ENCODE measurements at regions not wholly inside any gene's neighbourhood (a gene's known extent, or its start where the extent isn't known, plus 50 kb on each side); places are given as distances from the start of the nearest gene placed in this dataset.

- Histone ChIP-seq H3K4me1 (no peaks in the 10 kb centered on the region), H3K27me3 (no peaks in the 10 kb centered on the region), H3K4me3 (no peak overlapping the region), H3K36me3 (no peaks in the 10 kb centered on the region), H3K27ac (no peak overlapping the region), H3K9me3 (no peaks in the 10 kb centered on the region)
- intact Hi-C loops (cut with DNase I): no loop called here
- ATAC-seq (no peak), DNase-seq (no peak)
- no peak for TF ChIP-seq CTCF (IDR thresholded peaks at IDR 0.05)
These were observed 226.4 kb upstream of the RRP15 start for GRCh38 chr1:218058730-218059129.

- H3K27ac ChIP-seq: no peak overlapping the region
These were observed 220.7 kb upstream of the RRP15 start for GRCh38 chr1:218064426-218064825.

DNA sequence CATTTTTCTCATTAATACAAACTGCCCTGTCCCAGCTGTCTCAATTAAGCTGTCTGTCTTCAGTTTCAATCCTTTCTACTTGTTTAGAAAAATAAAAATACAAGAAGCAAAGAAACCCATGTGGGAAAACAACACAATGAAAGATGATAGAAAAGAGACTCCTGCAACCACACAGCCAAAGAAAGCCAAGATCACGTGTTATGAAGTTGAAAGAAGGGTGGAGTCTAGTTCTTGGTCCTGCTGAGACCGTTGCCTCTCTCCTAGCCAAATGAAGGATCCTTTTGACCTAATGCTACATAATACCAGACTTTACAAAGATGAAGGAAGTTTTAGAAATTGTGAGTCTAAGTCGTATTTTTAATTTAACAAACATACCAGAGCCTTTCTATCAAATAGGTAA lies 218.8 kb upstream of the RRP15 start:
- H3K4me1 ChIP-seq: no peaks in the 10 kb centered on the region
- intact Hi-C loops (cut with DNase I): no loop called here
- ATAC-seq (no peak), DNase-seq (no peak)
- H3K27me3 ChIP-seq: no peaks in the 10 kb centered on the region
- no peaks in the 10 kb centered on the region for H3K9me3 ChIP-seq
- H3K36me3 ChIP-seq: no peaks in the 10 kb centered on the region
- H3K27ac ChIP-seq: no peak overlapping the region
- no peak overlapping the region for H3K4me3 ChIP-seq
- TF ChIP-seq CTCF (IDR thresholded peaks at IDR 0.05): no peak

More at GRCh38 chr1:218064426-218064825, 220.7 kb upstream of the RRP15 start:
- no peaks in the 10 kb centered on the region for H3K4me1 ChIP-seq
- no peaks in the 10 kb centered on the region for H3K9me3 ChIP-seq
- ATAC-seq (no peak), DNase-seq (no peak)
- no peak for TF ChIP-seq CTCF (IDR thresholded peaks at IDR 0.05)
- H3K36me3 ChIP-seq: no peaks in the 10 kb centered on the region
- H3K27me3 ChIP-seq: no peaks in the 10 kb centered on the region
- no peak overlapping the region for H3K4me3 ChIP-seq
- intact Hi-C loops (cut with DNase I): no loop called here

GRCh38 chr1:218068241-218068640 lies 216.9 kb upstream of the RRP15 start:
- intact Hi-C loops (cut with DNase I): no loop called here
- no peak for DNase-seq

DNA sequence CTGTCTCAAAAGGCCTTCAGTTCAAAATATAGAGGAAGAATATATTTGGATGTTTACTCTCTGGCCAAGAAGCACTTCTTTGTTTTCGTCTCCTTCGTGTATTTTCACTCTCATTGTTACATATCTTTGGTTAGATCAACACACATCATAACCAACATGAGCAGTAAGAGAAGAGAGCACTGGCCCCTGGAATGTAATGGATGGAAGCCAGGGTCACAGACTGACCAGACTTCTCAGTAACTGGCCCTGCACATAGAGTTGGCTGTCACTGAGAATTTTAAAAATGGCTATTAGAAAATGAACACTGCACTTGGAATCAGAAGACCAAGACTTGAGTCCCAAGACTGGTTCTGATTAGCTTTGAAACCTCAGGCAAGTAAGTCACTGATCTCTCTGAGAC lies 215.9 kb upstream of the RRP15 start:
- H3K4me3 ChIP-seq: no peak overlapping the region
- H3K27ac ChIP-seq: no peak overlapping the region
- no peaks in the 10 kb centered on the region for H3K27me3 ChIP-seq
- ATAC-seq (no peak), DNase-seq (no peak)
- no peaks in the 10 kb centered on the region for H3K4me1 ChIP-seq
- H3K9me3 ChIP-seq: no peaks in the 10 kb centered on the region
- no peaks in the 10 kb centered on the region for H3K36me3 ChIP-seq
- intact Hi-C loops (cut with DNase I): no loop called here
- TF ChIP-seq CTCF (IDR thresholded peaks at IDR 0.05): no peak

More at GRCh38 chr1:218068241-218068640, 216.9 kb upstream of the RRP15 start:
- no peak overlapping the region for H3K27ac ChIP-seq
- H3K4me1 ChIP-seq: no peaks in the 10 kb centered on the region
- TF ChIP-seq CTCF (IDR thresholded peaks at IDR 0.05): no peak
- no peak for ATAC-seq
- no peaks in the 10 kb centered on the region for H3K27me3 ChIP-seq
- H3K36me3 ChIP-seq: no peaks in the 10 kb centered on the region
- no peak overlapping the region for H3K4me3 ChIP-seq
- H3K9me3 ChIP-seq: no peaks in the 10 kb centered on the region

DNA sequence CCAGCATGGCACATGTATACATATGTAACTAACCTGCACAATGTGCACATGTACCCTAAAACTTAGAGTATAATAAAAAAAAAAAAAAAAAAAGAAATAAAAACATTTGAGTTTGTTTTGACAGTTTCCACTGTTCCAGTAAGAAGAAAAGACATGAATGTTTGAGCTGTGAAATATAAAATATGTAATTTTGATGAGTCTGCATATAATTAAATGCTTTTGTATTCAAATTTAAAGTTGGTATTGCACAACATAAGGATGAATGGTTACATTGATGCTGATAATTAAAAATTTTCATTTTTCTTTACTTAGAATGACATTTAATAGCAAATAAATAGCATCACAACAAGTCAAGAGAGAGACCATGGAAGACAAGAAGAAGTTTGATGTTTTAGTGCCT lies 212.0 kb upstream of the RRP15 start:
- intact Hi-C loops (cut with DNase I): no loop called here
- no peak overlapping the region for H3K27ac ChIP-seq
- H3K4me3 ChIP-seq: no peak overlapping the region
- DNase-seq (no peak), ATAC-seq (no peak)
- TF ChIP-seq CTCF (IDR thresholded peaks at IDR 0.05): no peak
- no peaks in the 10 kb centered on the region for H3K36me3 ChIP-seq
- H3K4me1 ChIP-seq: no peaks in the 10 kb centered on the region
- H3K9me3 ChIP-seq: no peaks in the 10 kb centered on the region
- no peaks in the 10 kb centered on the region for H3K27me3 ChIP-seq

Measured in upper lobe of right lung (tissue), 1 donor.